NCI-H526 treated with DMSO at 0.1 percent for 48 hours (cell line): ENCODE measurements at regions not wholly inside any gene's neighbourhood (a gene's known extent, or its start where the extent isn't known, plus 50 kb on each side); places are given as distances from the start of the nearest gene placed in this dataset.

Experiments used
- DNase-seq: peaks from one replicate; lab custom pipeline; 2025; lab: John Stamatoyannopoulos, UW

GRCh38 chr18:22253676-22254075 lies 84.3 kb downstream of the GATA6 start:
- DNase-seq, result no peak

GRCh38 chr18:22253156-22253555 lies 83.8 kb downstream of the GATA6 start:
- no peak for DNase-seq
